Sciatic nerve (tissue), 2 donors: ENCODE measurements at regions not wholly inside any gene's neighbourhood (a gene's known extent, or its start where the extent isn't known, plus 50 kb on each side); places are given as distances from the start of the nearest gene placed in this dataset.
A peak's percentile ranks its signal among the peaks of the same experiment; 100 is the strongest.

Source experiments
- ATAC-seq: fragments of 200-7000 bp; cut with Tn5 transposase; one replicate; pipeline ENCODE4 v1.9.1; 2020; ENCODE audit warnings: mild to moderate bottlenecking, moderate library complexity
- DNase-seq: peaks from one replicate; pipeline ENCODE4 v3.0.0-alpha.2; 2020; ENCODE audit warnings: low spot score
- intact Hi-C: fragments of 100-400 bp; cut with DNase I; formaldehyde crosslinking; loops from one replicate; pipeline ENCODE4 v1.14.2; 2022
- donor health status: DM: no; HTN: no; CAD: no.
- donor health status: DM: no; HTN: no; CAD: no.

GRCh38 chr7:17696422-17696821 lies 243.9 kb downstream of the SNX13 start:
- peak; percentile 87 for DNase-seq
- ATAC-seq, result peak; percentile 99
- intact Hi-C loops, result no loop called here

GRCh38 chr7:17697128-17697881 lies 243.0 kb downstream of the SNX13 start:
- ATAC-seq (peak; percentile 33), DNase-seq (no peak)
- intact Hi-C loops, result no loop called here

DNA sequence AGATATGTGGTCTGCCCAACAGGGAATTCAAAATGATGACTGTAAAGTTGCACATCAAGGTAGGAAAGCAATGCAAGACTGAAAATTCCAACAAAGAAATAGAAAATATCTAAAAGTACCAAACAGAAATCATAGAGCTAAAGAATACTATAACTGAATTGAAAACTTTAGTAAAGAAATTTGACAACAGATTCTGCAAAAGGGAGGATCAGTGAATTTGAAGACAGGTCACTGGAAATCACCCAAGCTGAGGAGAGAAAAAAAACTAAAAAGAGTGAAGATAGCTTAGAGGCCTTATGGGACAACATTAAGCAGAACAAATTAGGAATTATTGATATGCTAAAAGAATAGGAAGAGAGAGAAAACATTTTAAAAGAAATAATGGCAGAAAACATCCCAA lies 240.6 kb downstream of the SNX13 start:
- DNase-seq (no peak), ATAC-seq (no peak)
- intact Hi-C loops, result no loop called here

DNA sequence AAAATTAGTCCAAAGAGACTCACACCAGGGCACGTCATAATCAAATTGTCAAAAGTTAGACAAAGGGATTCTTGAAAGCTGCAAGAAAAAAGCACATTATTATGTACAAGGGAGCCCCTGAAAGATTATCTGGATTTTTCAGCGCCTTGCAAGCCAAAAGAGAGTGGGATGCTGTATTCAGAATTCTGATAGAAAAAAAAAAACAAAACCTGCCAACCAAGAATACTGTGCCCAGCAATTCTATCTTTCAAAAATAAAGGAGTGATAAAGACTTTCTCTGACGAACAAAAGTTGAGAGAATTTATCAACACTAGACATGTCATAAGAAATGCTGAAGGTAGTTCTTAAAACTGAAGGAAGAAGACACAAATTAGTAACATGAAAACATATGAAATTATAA lies 240.2 kb downstream of the SNX13 start:
- intact Hi-C loops, result no loop called here
- ATAC-seq, result no peak

GRCh38 chr7:17706275-17706674 lies 234.0 kb downstream of the SNX13 start:
- intact Hi-C loops, result no loop called here
- ATAC-seq (no peak), DNase-seq (no peak)

More for the DNA sequence above, 240.2 kb downstream of the SNX13 start:
- DNase-seq, result no peak

GRCh38 chr7:17706734-17707133 lies 233.6 kb downstream of the SNX13 start:
- ATAC-seq (peak; percentile 82), DNase-seq (peak; percentile 63)
- intact Hi-C loops, result no loop called here

DNA sequence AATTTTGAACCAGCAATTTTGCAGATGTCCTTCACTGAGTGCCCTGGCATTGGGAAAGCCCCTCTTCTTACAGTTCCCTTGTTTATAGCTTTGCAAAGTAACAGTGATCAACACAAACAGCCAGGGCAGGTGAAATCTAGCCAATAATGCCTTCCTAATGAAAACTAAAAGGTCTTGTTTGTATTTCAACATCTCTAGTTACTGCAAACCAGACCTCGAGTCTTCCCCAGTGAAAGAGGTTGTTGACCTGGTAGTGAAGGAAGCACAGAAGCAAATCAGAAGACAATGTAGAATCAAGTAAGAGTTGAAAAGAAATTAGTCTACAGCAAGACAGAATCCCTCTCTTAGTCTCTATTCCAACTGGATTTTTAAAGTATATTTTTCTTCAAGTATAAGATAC lies 231.2 kb downstream of the SNX13 start:
- DNase-seq, result no peak
- ATAC-seq, result no peak
- intact Hi-C loops, result no loop called here

DNA sequence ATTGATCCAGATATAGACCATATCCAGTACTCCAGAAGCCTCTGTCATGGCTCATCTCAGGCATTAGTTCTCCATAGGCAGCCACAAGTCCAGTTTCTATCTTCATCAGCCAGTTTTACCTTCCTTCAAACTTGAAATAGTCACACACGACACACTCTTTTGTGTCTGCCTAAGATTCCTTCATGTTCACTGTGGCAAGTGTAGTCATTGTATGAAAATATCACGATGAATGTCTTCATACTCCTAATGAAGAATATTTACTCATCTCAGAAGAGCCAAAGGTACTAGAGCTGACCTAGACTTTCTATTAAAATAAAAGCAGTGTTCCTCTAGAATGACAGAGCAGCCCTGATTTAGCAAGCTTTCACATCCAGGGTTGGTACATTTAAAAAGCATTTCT lies 230.7 kb downstream of the SNX13 start:
- intact Hi-C loops, result no loop called here
- ATAC-seq, result no peak
- DNase-seq, result no peak

DNA sequence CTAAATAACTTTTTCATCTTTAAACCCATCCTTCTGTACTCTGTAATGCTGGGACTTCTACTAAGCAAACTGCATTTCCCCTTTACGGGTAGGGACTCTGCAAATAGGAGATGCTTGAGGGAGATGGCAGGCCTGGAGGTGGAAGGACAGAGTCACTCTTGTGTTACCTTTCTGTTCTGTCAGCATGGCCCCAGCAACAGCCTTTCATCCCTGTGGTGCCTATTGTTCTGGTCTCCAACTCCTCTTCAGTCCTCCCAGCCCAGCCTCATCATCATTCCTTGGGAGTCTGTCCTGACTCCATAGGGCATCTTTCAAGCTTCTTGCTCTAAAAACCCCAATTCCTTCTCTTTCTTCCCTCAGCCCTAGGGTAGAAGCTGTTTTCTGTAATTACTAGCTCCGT lies 230.0 kb downstream of the SNX13 start:
- no peak for ATAC-seq
- intact Hi-C loops, result no loop called here
- no peak for DNase-seq

DNA sequence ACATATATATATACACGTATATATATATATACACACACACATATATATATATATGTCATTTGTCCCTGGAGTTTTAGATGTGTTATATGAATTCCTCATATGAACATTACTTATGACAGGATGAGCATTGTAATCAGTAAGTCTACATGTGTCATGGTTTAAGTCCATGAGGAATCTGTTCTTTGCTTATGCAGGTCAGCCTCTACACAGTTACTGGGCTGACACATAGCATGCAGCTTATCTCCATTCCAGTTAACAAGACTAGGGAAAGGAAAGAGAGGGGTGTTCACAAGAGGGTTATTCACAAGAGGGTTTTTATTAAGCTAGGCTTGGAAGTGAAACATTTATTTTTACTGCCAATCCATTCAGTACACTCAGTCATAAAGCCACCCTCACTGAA lies 226.7 kb downstream of the SNX13 start:
- DNase-seq (no peak), ATAC-seq (no peak)
- intact Hi-C loops, result no loop called here

DNA sequence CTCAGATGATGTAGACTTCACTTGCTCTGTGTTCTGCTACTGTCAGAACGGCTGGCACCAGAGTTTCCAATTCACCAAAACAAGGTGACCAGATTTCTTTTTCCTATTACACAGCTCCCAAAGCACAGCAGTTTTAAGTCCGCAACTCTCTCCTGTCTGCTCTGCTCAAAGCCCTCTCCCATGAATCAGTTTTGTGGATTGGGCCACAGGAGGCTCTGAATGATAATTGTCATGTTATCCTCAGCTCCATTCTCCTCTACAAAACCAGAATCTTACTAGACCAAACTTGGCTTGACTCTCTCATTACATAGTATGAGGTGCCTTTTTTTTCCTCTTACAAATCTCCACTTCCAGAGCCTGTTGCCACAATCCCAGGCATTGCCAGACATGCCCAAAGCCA lies 223.5 kb downstream of the SNX13 start:
- intact Hi-C loops, result no loop called here
- ATAC-seq (no peak), DNase-seq (no peak)

GRCh38 chr7:17719998-17720397 lies 220.3 kb downstream of the SNX13 start:
- no peak for ATAC-seq
- no peak for DNase-seq
- intact Hi-C loops, result no loop called here

DNA sequence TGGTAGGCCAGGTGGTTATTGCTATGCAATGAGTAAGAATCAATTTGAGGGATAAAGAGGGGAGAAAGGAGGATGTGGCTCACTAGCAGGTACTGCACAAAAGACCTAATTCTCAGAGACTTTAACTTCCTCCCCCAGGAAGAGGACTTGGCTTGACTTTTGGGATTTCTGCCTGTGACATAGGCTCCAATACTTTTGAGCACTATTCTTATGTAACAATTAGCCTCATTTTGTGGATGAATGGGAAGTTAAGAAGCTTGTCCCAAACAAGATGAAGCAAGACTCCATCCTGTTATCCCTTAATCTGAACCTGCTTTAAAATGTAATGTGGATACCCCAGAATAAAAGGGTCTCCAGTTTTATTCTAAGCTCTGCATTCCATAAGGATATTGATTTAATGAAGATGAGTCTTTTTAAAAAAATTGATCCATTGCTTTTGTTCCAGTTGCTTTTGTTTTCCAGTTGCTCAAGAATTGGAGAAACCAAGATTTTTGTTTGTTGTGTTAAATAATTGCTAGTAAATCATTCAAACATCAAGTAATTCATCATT lies 218.5 kb downstream of the SNX13 start:
- ATAC-seq (no peak), DNase-seq (no peak)
- intact Hi-C loops, result no loop called here

- intact Hi-C loops, result no loop called here
- no peak for DNase-seq
- ATAC-seq, result no peak
Observed at GRCh38 chr7:17722798-17723197, 217.5 kb downstream of the SNX13 start.

GRCh38 chr7:17725821-17726220 lies 214.5 kb downstream of the SNX13 start:
- intact Hi-C loops, result no loop called here
- ATAC-seq (no peak), DNase-seq (no peak)

GRCh38 chr7:17732083-17732482 lies 208.2 kb downstream of the SNX13 start:
- intact Hi-C loops, result no loop called here
- no peak for DNase-seq
- no peak for ATAC-seq
